Erythroblast (primary cell): ENCODE measurements at regions not wholly inside any gene's neighbourhood (a gene's known extent, or its start where the extent isn't known, plus 50 kb on each side); places are given as distances from the start of the nearest gene placed in this dataset.

Experiments used
- GATA1 ChIP-seq: IDR thresholded peaks from 2 replicates; pipeline ENCODE4 v1.6.1; 2011; ENCODE audit warnings: low read depth, mild to moderate bottlenecking, control low read depth, low read length, moderate library complexity
- POLR2A ChIP-seq: IDR thresholded peaks from 2 replicates; pipeline ENCODE4 v1.6.1; 2011; ENCODE audit warnings: mild to moderate bottlenecking, low read length

- TF ChIP-seq POLR2A (no peak), GATA1 (no peak)
Measured at GRCh38 chr17:77523540-77523939, 382.8 kb downstream of the SEC14L1 start.
